ENCODE measurements at regions not wholly inside any gene's neighbourhood (a gene's known extent, or its start where the extent isn't known, plus 50 kb on each side); places are given as distances from the start of the nearest gene placed in this dataset.
A peak's percentile ranks its signal among the peaks of the same experiment; 100 is the strongest.
"Not testable (repeated sequence)": the region's sequence is repeated elsewhere in the genome, so short reads cannot be mapped to it uniquely, and the experiment has no call there.

GRCh38 chr4:3939954-3940591 is 173.9 kb downstream of the ADRA2C start:
- ATAC-seq; intact Hi-C loops (cut with DNase I); DNase-seq (ENCODE audit: low spot score): not testable (repeated sequence)

- DNase-seq (ENCODE audit: low spot score); intact Hi-C loops (cut with DNase I); ATAC-seq: not testable (repeated sequence)
Observed at GRCh38 chr4:3941735-3942522, 175.7 kb downstream of the ADRA2C start.

- ATAC-seq; intact Hi-C loops (cut with DNase I); DNase-seq (ENCODE audit: low spot score): not testable (repeated sequence)
Observed at GRCh38 chr4:3942569-3942971, 176.4 kb downstream of the ADRA2C start.

- ATAC-seq; intact Hi-C loops (cut with DNase I); DNase-seq (ENCODE audit: low spot score): not testable (repeated sequence)
Observed at GRCh38 chr4:3943051-3943450, 176.9 kb downstream of the ADRA2C start.

- DNase-seq (ENCODE audit: low spot score) (no peak), ATAC-seq (no peak)
- intact Hi-C loops (cut with DNase I) = no loop called here
Observed at GRCh38 chr4:3945511-3946290, 179.5 kb downstream of the ADRA2C start.

- intact Hi-C loops (cut with DNase I); DNase-seq (ENCODE audit: low spot score); ATAC-seq: not testable (repeated sequence)
Observed at GRCh38 chr4:3946553-3946952, 180.4 kb downstream of the ADRA2C start.

- ATAC-seq; intact Hi-C loops (cut with DNase I); DNase-seq (ENCODE audit: low spot score): not testable (repeated sequence)
Observed at GRCh38 chr4:3947761-3948160, 181.6 kb downstream of the ADRA2C start.

- ATAC-seq; DNase-seq (ENCODE audit: low spot score); intact Hi-C loops (cut with DNase I): not testable (repeated sequence)
Observed at GRCh38 chr4:3948210-3948609, 182.0 kb downstream of the ADRA2C start.

- not testable (repeated sequence) for DNase-seq (ENCODE audit: low spot score); ATAC-seq
Observed at GRCh38 chr4:3949916-3950315, 183.7 kb downstream of the ADRA2C start.

GRCh38 chr4:3952443-3953139 is 186.4 kb downstream of the ADRA2C start:
- DNase-seq (ENCODE audit: low spot score); ATAC-seq; intact Hi-C loops (cut with DNase I): not testable (repeated sequence)

More at GRCh38 chr4:3949916-3950315, 183.7 kb downstream of the ADRA2C start:
- intact Hi-C loops (cut with DNase I) = not testable (repeated sequence)

- DNase-seq (ENCODE audit: low spot score); ATAC-seq; intact Hi-C loops (cut with DNase I): not testable (repeated sequence)
Observed at GRCh38 chr4:3953140-3953489, 186.9 kb downstream of the ADRA2C start.

- intact Hi-C loops (cut with DNase I); ATAC-seq: not testable (repeated sequence)
- peak; percentile 74 for DNase-seq (ENCODE audit: low spot score)
Observed at GRCh38 chr4:3954540-3955320, 188.5 kb downstream of the ADRA2C start.

- intact Hi-C loops (cut with DNase I) = not testable (repeated sequence)
- DNase-seq (ENCODE audit: low spot score) = peak; percentile 99
- ATAC-seq = peak; percentile 100
Observed at GRCh38 chr4:3955321-3956164, 189.4 kb downstream of the ADRA2C start.

- DNase-seq (ENCODE audit: low spot score); intact Hi-C loops (cut with DNase I); ATAC-seq: not testable (repeated sequence)
Observed at GRCh38 chr4:3956165-3956867, 190.1 kb downstream of the ADRA2C start.

GRCh38 chr4:3961091-3961672 is 195.0 kb downstream of the ADRA2C start:
- DNase-seq (ENCODE audit: low spot score); intact Hi-C loops (cut with DNase I); ATAC-seq: not testable (repeated sequence)
